Transverse colon (tissue), 3 donors: ENCODE measurements at regions not wholly inside any gene's neighbourhood (a gene's known extent, or its start where the extent isn't known, plus 50 kb on each side); places are given as distances from the start of the nearest gene placed in this dataset.

ENCODE experiments used
- CTCF ChIP-seq, 5 experiments: fragments of 200-600 bp in 3 of 5; fragments of 450-650 bp in 2 of 5; sonication (generic) in 3 of 5; IDR thresholded peaks; 1 replicate in 2 of 5; 2 replicates in 3 of 5; pipeline ENCODE4 v1.5.1; 2016 to 2017; ENCODE audit warnings: antibody characterized with exemption in 5 of 5, inconsistent platforms in 3 of 5, mild to moderate bottlenecking in 2 of 5, moderate library complexity in 1 of 5
- EP300 ChIP-seq: sonication (generic); formaldehyde crosslinking; IDR thresholded peaks from one replicate; pipeline ENCODE4 v1.6.1; 2017; ENCODE audit warnings: antibody characterized with exemption, low read depth

DNA sequence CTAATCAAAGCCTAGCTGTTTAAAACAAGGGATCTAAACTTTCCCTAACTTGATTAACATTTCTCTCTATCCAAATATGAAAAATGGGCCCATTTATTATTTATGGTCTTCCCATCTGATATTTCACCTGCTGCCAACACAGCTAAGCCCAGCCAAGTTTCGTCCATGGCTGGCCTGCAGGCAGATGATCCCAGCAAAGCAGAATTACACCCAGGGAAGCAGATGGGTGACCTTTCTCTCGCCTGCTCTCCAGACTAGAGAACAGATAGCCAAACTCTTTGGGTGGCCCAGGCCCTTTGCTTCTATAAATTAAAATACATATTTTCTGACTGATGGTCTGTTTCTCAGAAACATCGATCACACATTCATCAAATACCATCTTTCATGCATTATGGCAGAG lies 1038.8 kb downstream of the AGBL1 start:
- TF ChIP-seq CTCF (IDR thresholded peaks at IDR 0.05) (no peak), EP300 (no peak)
